GM12878 (cell line): ENCODE measurements at regions not wholly inside any gene's neighbourhood (a gene's known extent, or its start where the extent isn't known, plus 50 kb on each side); places are given as distances from the start of the nearest gene placed in this dataset.
A peak's percentile ranks its signal among the peaks of the same experiment; 100 is the strongest.

Source experiments
- ASH2L ChIP-seq: fragments of 300-600, 200-600 bp; sonication (generic); IDR thresholded peaks from 2 replicates; pipeline ENCODE4 v1.6.1; 2017; ENCODE audit warnings: low read depth, mild to moderate bottlenecking, borderline replicate concordance
- ATF7 ChIP-seq: fragments of 450-650 bp; IDR thresholded peaks from 2 replicates; pipeline ENCODE4 v1.6.1; 2016; ENCODE audit warnings: low read depth, mild to moderate bottlenecking
- BHLHE40 ChIP-seq, 2 experiments: fragments of 450-650 bp in 1 of 2; IDR thresholded peaks; 2 replicates each; pipeline ENCODE4 v1.6.1; 2011 to 2017; ENCODE audit warnings: low read depth in 2 of 2, borderline replicate concordance in 1 of 2, improper control_type of control experiment in 1 of 2, low read length in 1 of 2, mild to moderate bottlenecking in 1 of 2
- BMI1 ChIP-seq: fragments of 450-650 bp; IDR thresholded peaks from 2 replicates; pipeline ENCODE4 v1.6.1; 2016; ENCODE audit warnings: mild to moderate bottlenecking, moderate library complexity, borderline replicate concordance
- BRCA1 ChIP-seq: IDR thresholded peaks from 2 replicates; pipeline ENCODE4 v1.6.1; 2011; ENCODE audit warnings: low read depth, low read length, improper control_type of control experiment
- CBX3 ChIP-seq: fragments of 200-600 bp; sonication (generic); IDR thresholded peaks from 2 replicates; pipeline ENCODE4 v1.6.1; 2016; ENCODE audit warnings: low read depth, borderline replicate concordance
- CREB1 ChIP-seq: IDR thresholded peaks from 2 replicates; pipeline ENCODE4 v1.6.1; 2012; ENCODE audit warnings: low read depth, mild to moderate bottlenecking, inconsistent platforms
- EGR1 ChIP-seq, 2 experiments: IDR thresholded peaks; 1 replicate in 1 of 2; 2 replicates in 1 of 2; pipeline ENCODE4 v1.6.1; 2011 to 2012; ENCODE audit warnings: low read depth in 2 of 2, low read length in 2 of 2, borderline replicate concordance in 1 of 2, mild to moderate bottlenecking in 1 of 2, moderate library complexity in 1 of 2
- EP300 ChIP-seq, 2 experiments: fragments of 150-350 bp in 1 of 2; IDR thresholded peaks; 2 replicates each; pipeline ENCODE4 v1.6.1; 2011 to 2012; ENCODE audit warnings: low read depth in 2 of 2, low read length in 2 of 2, borderline replicate concordance in 1 of 2, improper control_type of control experiment in 1 of 2, inconsistent platforms in 1 of 2; ENCODE audit not compliant: control insufficient read depth in 1 of 2
- GATAD2B ChIP-seq: fragments of 450-650 bp; conservative IDR thresholded peaks from 2 replicates; pipeline ENCODE4 v1.6.1; 2017; ENCODE audit warnings: low read depth, mild to moderate bottlenecking, moderate library complexity
- HDAC2 ChIP-seq: fragments of 200-600 bp; sonication (generic); IDR thresholded peaks from 2 replicates; pipeline ENCODE4 v1.6.1; 2017
- HDAC6 ChIP-seq: fragments of 200-600 bp; sonication (generic); IDR thresholded peaks from one replicate; pipeline ENCODE4 v1.8.0; 2017; ENCODE audit warnings: antibody characterized with exemption; ENCODE audit not compliant: unreplicated experiment
- IKZF1 ChIP-seq: fragments of 450-650 bp; conservative IDR thresholded peaks from 2 replicates; pipeline ENCODE4 v1.6.1; 2017; ENCODE audit warnings: antibody characterized with exemption, mild to moderate bottlenecking
- KAT2A ChIP-seq: conservative IDR thresholded peaks from 2 replicates; pipeline ENCODE4 v1.6.1; 2011; ENCODE audit warnings: low read depth, low read length; ENCODE audit not compliant: control insufficient read depth
- MEF2A ChIP-seq: IDR thresholded peaks from 2 replicates; pipeline ENCODE4 v1.6.1; 2011; ENCODE audit warnings: low read depth, mild to moderate bottlenecking, low read length, moderate library complexity; ENCODE audit not compliant: insufficient read depth
- MYC ChIP-seq: IDR thresholded peaks from 2 replicates; pipeline ENCODE4 v1.6.1; 2011; ENCODE audit warnings: mild to moderate bottlenecking, low read length, moderate library complexity, inconsistent platforms; ENCODE audit not compliant: insufficient read depth, insufficient replicate concordance, insufficient read length, severe bottlenecking
- RAD51 ChIP-seq: fragments of 450-650 bp; IDR thresholded peaks from 2 replicates; pipeline ENCODE4 v1.6.1; 2016; ENCODE audit warnings: moderate library complexity, mild to moderate bottlenecking, inconsistent platforms
- RCOR1 ChIP-seq: conservative IDR thresholded peaks from 2 replicates; pipeline ENCODE4 v1.6.1; 2012; ENCODE audit warnings: low read depth, low read length, improper control_type of control experiment
- SIX5 ChIP-seq: IDR thresholded peaks from 2 replicates; pipeline ENCODE4 v1.6.1; 2011; ENCODE audit warnings: mild to moderate bottlenecking, low read depth, low read length, moderate library complexity; ENCODE audit not compliant: severe bottlenecking
- SKIL ChIP-seq: fragments of 450-650 bp; IDR thresholded peaks from 2 replicates; pipeline ENCODE4 v1.6.1; 2017; ENCODE audit warnings: mild to moderate bottlenecking, low read depth, inconsistent platforms; ENCODE audit not compliant: poor library complexity, severe bottlenecking
- SMAD1 ChIP-seq: fragments of 450-650 bp; IDR thresholded peaks from 2 replicates; pipeline ENCODE4 v1.6.1; 2018; ENCODE audit warnings: mild to moderate bottlenecking, low read depth; ENCODE audit not compliant: partially characterized antibody
- TBL1XR1 ChIP-seq: IDR thresholded peaks from 2 replicates; pipeline ENCODE4 v1.6.1; 2012; ENCODE audit warnings: low read depth, low read length, improper control_type of control experiment
- ZBED1 ChIP-seq: IDR thresholded peaks from 2 replicates; pipeline ENCODE4 v1.6.1; 2016; ENCODE audit warnings: borderline replicate concordance
- ZNF687 ChIP-seq: fragments of 450-650 bp; IDR thresholded peaks from 2 replicates; pipeline ENCODE4 v1.6.1; 2017; ENCODE audit warnings: mild to moderate bottlenecking, moderate library complexity
- ZSCAN29 ChIP-seq: fragments of 450-650 bp; IDR thresholded peaks from 2 replicates; pipeline ENCODE4 v1.6.1; 2017; ENCODE audit warnings: mild to moderate bottlenecking, moderate library complexity

GRCh38 chr2:8152392-8153257 is 529.2 kb upstream of the ID2 start (continued):
- TF ChIP-seq BRCA1 (no peak), HDAC6 (no peak), RCOR1 (0 out of 2 replicates have a peak, but pooled peaks have one; percentile 87), ASH2L (no peak), IKZF1 (peak; percentile 88), MEF2A (no peak), SMAD1 (no peak), GATAD2B (peak; percentile 31), ATF7 (peak; percentile 36; the same call in 1 of the 2 replicates), KAT2A (no peak), HDAC2 (no peak), EP300 (IDR thresholded peaks at IDR 0.05; ENCODE audit: borderline replicate concordance in 1 of 2, control insufficient read depth in 1 of 2, low read depth in 2 of 2, low read length in 2 of 2) (peak; percentile 62 to 69; a peak in 2 of 4 replicates), SKIL (no peak), CREB1 (no peak), ZNF687 (0 out of 2 replicates have a peak, but pooled peaks have one; percentile 41), TBL1XR1 (no peak), ZSCAN29 (no peak), SIX5 (no peak), BMI1 (no peak), MYC (no peak), ZBED1 (no peak), BHLHE40 (IDR thresholded peaks at IDR 0.05; ENCODE audit: borderline replicate concordance in 1 of 2, low read depth in 2 of 2, low read length in 1 of 2) (peak in 1 of 2 experiments; percentile 44; a peak in 1 of 4 replicates), RAD51 (no peak), EGR1 (IDR thresholded peaks at IDR 0.05; ENCODE audit: borderline replicate concordance in 1 of 2, low read depth in 2 of 2, low read length in 2 of 2) (no peak), CBX3 (no peak)
